22Rv1 (cell line): ENCODE measurements at regions not wholly inside any gene's neighbourhood (a gene's known extent, or its start where the extent isn't known, plus 50 kb on each side); places are given as distances from the start of the nearest gene placed in this dataset.

Experiments used
- H3K27ac ChIP-seq: fragments of 450-650 bp; 2 replicates; pipeline ENCODE4 v1.5.1; 2017
- ZFX ChIP-seq: fragments of 450-650 bp; IDR thresholded peaks from 2 replicates; pipeline ENCODE4 v1.6.1; 2017; ENCODE audit warnings: antibody characterized with exemption, borderline replicate concordance
- TF ChIP-seq, protein P1 (sequence below): fragments of 450-650 bp; IDR thresholded peaks from 2 replicates; pipeline ENCODE4 v1.5.1; 2017; ENCODE audit warnings: mild to moderate bottlenecking

DNA sequence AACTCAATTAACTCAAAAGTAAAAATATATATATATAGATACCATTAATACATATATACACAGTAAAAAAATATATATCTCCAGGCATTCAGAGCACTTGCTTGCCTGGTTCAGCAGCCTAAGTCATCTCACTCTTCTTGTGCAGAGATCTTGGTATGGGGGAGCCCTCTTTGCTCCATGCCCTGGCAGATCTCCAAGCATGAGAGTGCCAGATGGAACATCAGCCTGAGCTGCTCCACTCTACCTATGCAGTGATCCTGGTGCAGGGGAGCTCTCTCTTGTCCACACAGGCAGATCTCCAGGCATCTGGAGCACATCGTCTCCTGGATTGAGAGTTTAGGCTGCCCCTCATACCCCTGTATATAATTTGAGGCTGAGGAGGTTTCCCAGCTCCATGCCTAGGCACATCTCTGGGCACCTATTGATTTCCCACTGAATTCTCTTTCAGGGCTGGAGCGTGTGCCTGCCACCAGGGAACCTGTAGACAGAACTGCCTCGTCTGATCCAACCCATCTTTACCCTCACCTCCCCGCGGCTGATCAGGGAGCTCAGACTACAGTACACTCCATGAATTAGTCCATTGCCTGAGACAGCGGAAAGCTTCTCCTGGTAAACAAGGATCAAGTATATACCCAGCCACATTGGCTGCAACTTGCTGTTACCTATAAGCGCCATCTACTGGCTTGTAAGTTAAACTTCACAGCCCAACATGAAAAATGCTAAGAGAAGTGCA is 342.4 kb upstream of the GRIA1 start:
- no peak for TF ChIP-seq ZFX
- TF ChIP-seq, protein P1, sequence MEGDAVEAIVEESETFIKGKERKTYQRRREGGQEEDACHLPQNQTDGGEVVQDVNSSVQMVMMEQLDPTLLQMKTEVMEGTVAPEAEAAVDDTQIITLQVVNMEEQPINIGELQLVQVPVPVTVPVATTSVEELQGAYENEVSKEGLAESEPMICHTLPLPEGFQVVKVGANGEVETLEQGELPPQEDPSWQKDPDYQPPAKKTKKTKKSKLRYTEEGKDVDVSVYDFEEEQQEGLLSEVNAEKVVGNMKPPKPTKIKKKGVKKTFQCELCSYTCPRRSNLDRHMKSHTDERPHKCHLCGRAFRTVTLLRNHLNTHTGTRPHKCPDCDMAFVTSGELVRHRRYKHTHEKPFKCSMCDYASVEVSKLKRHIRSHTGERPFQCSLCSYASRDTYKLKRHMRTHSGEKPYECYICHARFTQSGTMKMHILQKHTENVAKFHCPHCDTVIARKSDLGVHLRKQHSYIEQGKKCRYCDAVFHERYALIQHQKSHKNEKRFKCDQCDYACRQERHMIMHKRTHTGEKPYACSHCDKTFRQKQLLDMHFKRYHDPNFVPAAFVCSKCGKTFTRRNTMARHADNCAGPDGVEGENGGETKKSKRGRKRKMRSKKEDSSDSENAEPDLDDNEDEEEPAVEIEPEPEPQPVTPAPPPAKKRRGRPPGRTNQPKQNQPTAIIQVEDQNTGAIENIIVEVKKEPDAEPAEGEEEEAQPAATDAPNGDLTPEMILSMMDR: peak; percentile 88
- no peak overlapping the region for H3K27ac ChIP-seq

DNA sequence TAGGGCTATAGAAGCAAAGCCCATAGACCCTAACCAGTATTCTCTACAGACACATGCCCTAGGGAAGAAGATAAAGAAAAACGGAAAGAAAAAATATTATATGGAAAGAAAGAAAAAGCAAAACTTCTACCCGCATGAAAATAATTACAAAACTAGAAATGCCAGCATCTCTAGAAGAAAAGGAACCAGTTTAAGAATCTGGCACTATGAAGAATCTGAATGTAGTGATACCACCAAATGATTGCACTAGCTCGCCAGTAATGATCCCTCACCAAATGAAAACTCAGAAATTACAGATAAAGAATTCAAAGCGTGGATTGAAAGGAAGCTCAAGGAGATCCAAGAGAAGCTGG is 341.9 kb upstream of the GRIA1 start:
- TF ChIP-seq, protein P1: peak; percentile 46
- TF ChIP-seq ZFX: no peak
- H3K27ac ChIP-seq: no peak overlapping the region

DNA sequence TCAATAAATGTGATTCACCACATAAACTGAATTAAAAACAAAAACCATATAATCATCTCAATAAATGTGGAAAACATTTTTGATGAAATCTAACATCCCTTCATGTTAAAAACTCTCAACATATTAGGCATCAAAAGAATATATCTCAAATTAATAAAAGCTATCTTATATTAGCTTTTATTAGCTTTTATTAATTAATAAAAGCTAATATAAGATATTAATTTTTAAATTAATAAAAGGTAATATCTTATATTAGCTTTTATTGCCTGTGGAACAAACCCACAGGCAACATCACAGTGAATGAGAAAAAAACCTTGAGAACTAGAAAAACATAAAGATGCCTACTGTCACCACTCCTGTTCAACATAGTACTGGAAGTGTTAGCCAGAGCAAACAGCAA is 338.9 kb upstream of the GRIA1 start:
- no peak overlapping the region for H3K27ac ChIP-seq
- TF ChIP-seq, protein P1: no peak
- TF ChIP-seq ZFX: no peak

DNA sequence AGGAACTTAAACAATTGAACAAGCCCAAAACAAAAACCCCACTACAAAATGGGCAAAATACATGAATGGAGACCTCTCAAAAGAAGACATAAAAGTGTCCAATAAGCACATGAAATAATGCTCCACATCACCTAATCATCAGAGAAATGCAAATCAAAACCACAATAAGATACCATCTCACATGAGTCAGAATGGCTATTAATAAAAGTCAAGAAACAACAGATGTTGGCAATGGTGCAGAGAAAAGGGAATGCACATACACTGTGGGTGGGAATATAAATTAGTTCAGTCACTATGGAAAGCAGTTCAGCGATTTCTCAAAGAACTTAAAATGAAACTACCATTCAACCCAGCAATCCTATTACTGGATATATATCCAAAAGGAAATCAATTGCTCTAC is 337.4 kb upstream of the GRIA1 start:
- no peak for TF ChIP-seq ZFX
- TF ChIP-seq, protein P1: no peak

DNA sequence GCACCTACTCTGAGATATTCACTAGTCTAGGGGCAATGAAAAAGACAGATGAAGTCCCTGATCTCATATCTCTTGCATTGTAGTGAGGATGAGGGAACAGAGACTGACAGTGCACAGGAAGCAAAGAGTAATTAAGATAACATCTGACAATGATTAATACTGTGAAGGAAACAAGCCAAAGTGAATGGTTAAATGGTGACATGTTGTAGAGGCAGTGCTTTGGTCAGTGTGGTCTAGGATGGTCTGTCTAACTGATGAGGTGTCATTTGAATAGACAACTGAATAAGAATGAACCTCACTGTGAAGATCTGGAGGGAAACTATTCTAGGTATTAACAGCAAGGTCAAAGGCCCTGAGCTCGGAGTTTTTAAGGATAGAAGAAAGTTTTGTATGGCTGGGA is 333.3 kb upstream of the GRIA1 start:
- no peak for TF ChIP-seq ZFX
- TF ChIP-seq, protein P1: no peak

More for the DNA sequence above, 337.4 kb upstream of the GRIA1 start:
- H3K27ac ChIP-seq: no peak overlapping the region

DNA sequence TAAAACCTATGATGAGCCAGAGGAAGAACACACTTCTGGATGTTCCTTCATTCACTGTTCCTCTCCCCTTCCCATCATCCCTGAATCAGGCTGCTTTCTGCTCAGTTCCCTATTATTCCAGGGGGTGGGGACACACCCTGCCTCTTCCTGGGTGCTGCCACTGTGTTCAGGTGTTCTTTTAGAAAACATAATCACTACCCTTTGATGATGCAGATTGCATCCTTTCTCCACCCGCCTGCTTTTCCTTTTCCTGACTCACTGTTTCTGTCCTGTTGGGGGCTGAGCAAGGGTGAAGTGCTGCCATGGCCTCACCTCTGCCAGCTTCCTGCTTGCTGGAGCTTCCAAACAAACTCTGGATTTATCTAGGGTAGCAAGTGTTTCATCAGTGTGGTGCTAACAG is 331.9 kb upstream of the GRIA1 start:
- H3K27ac ChIP-seq: no peak overlapping the region
- TF ChIP-seq ZFX: no peak
- TF ChIP-seq, protein P1: no peak

More for the DNA sequence above, 333.3 kb upstream of the GRIA1 start:
- no peak overlapping the region for H3K27ac ChIP-seq

DNA sequence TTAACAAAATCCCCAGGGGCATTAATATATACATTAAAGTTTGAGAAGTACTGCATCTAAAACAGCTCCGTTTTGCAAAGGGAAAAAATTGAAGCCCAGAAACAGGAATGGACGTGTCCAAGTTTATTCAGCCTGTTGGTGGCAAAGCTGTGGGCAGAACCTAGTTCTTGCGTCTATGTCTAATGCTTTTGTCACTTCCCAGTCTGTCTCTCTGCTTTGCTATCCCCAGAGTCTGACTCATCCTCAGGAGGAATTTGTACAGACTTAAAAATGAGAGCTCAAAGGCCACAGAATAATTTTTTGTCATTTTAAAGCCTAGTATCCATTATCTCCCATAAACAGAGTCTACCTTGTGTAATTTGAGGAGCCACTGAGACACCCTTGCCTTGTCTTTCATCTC is 330.9 kb upstream of the GRIA1 start:
- no peak overlapping the region for H3K27ac ChIP-seq
- TF ChIP-seq ZFX: no peak
- TF ChIP-seq, protein P1: no peak
